Vagina (tissue), 2 donors: ENCODE measurements at regions not wholly inside any gene's neighbourhood (a gene's known extent, or its start where the extent isn't known, plus 50 kb on each side); places are given as distances from the start of the nearest gene placed in this dataset.

Experiments used
- DNase-seq, 2 donors: peaks; one replicate each; pipeline ENCODE4 v3.0.0-alpha.2; 2017; ENCODE audit errors: extremely low spot score in 2 of 2
- H3K27ac ChIP-seq: fragments of 200-600 bp; sonication (generic); one replicate; pipeline ENCODE4 v1.5.1; 2019
- H3K27me3 ChIP-seq: fragments of 200-600 bp; sonication (generic); one replicate; pipeline ENCODE4 v1.5.1; 2019
- H3K36me3 ChIP-seq, 2 donors: fragments of 200-600 bp; sonication (generic); one replicate each; pipeline ENCODE4 v1.5.1; 2017 to 2019
- H3K4me1 ChIP-seq: fragments of 200-600 bp; sonication (generic); one replicate; pipeline ENCODE4 v1.5.1; 2019
- H3K4me3 ChIP-seq, 2 donors: fragments of 200-600 bp; sonication (generic); 1 replicate in 1 of 2; 2 replicates in 1 of 2; pipeline ENCODE4 v1.5.1; 2016 to 2019
- H3K9me3 ChIP-seq: fragments of 200-600 bp; sonication (generic); one replicate; pipeline ENCODE4 v1.5.1; 2019
- POLR2A ChIP-seq, 2 donors: fragments of 450-650 bp; IDR thresholded peaks; one replicate each; pipeline ENCODE4 v1.6.1; 2017; ENCODE audit warnings: antibody characterized with exemption in 2 of 2, mild to moderate bottlenecking in 2 of 2, moderate library complexity in 2 of 2
- POLR2AphosphoS5 ChIP-seq, 2 donors: sonication (generic); formaldehyde crosslinking; IDR thresholded peaks; one replicate each; pipeline ENCODE4 v1.9.0; 2017; ENCODE audit warnings: antibody characterized with exemption in 2 of 2, mild to moderate bottlenecking in 2 of 2, low read depth in 1 of 2; ENCODE audit not compliant: insufficient read depth in 1 of 2
- intact Hi-C: fragments of 100-400 bp; cut with DNase I; formaldehyde crosslinking; loops from one replicate; pipeline ENCODE4 v1.15.1; 2023
- TF ChIP-seq, protein P1 (sequence below), 3 experiments: fragments of 450-650 bp in 2 of 3; fragments of 200-600 bp in 1 of 3; sonication (generic) in 1 of 3; IDR thresholded peaks; one replicate each; pipeline ENCODE4 v1.5.1; 2017 to 2019; ENCODE audit warnings: antibody characterized with exemption in 3 of 3, mild to moderate bottlenecking in 2 of 3, moderate library complexity in 2 of 3

DNA sequence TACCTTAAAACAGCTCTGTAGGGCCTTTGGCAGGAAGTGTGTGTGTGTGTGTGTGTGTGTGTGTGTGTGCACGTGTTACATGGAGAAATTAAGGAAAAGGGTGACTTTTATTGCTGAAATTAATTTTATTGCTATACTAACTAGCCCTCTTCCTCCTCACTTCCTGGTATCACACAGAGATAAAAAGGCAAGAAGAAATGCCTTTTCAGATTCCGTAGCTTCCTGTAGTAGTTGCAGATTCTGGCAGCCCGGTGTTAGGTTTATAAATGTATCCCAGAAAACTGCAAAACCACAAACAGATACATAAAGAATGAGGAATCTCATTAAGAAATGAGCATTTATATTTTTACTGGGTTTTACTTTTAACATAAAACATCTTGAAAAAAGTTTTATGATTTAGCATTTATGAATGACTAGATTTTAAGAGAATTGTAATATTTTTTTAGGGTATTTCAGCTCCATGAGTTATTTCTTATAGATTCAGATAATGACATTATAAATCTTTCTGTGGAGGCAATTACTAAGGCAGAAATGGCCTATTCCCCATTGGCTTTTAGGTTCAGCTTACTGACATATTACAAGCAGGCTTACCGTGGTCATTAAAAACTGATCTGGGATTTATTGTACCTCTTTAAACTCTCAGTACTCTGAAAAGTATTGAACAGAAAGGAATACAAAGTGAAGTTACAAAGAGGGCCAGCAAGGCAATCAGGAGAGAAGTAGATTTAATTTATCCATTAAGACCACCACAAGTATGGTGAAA is 249.1 kb upstream of the TSHZ2 start:
- no peaks in the 10 kb centered on the region for H3K9me3 ChIP-seq
- no peak for DNase-seq
- H3K27me3 ChIP-seq: no peaks in the 10 kb centered on the region
- TF ChIP-seq POLR2A (IDR thresholded peaks at IDR 0.05): no peak
- TF ChIP-seq, protein P1, sequence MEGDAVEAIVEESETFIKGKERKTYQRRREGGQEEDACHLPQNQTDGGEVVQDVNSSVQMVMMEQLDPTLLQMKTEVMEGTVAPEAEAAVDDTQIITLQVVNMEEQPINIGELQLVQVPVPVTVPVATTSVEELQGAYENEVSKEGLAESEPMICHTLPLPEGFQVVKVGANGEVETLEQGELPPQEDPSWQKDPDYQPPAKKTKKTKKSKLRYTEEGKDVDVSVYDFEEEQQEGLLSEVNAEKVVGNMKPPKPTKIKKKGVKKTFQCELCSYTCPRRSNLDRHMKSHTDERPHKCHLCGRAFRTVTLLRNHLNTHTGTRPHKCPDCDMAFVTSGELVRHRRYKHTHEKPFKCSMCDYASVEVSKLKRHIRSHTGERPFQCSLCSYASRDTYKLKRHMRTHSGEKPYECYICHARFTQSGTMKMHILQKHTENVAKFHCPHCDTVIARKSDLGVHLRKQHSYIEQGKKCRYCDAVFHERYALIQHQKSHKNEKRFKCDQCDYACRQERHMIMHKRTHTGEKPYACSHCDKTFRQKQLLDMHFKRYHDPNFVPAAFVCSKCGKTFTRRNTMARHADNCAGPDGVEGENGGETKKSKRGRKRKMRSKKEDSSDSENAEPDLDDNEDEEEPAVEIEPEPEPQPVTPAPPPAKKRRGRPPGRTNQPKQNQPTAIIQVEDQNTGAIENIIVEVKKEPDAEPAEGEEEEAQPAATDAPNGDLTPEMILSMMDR (IDR thresholded peaks at IDR 0.05): no peak
- no peak for TF ChIP-seq POLR2AphosphoS5 (IDR thresholded peaks at IDR 0.05; ENCODE audit: insufficient read depth in 1 of 2, low read depth in 1 of 2)
- intact Hi-C loops: no loop called here
- H3K4me1 ChIP-seq: no peaks in the 10 kb centered on the region
- H3K4me3 ChIP-seq: no peak overlapping the region
- H3K36me3 ChIP-seq: no peaks in the 10 kb centered on the region
- no peak overlapping the region for H3K27ac ChIP-seq

DNA sequence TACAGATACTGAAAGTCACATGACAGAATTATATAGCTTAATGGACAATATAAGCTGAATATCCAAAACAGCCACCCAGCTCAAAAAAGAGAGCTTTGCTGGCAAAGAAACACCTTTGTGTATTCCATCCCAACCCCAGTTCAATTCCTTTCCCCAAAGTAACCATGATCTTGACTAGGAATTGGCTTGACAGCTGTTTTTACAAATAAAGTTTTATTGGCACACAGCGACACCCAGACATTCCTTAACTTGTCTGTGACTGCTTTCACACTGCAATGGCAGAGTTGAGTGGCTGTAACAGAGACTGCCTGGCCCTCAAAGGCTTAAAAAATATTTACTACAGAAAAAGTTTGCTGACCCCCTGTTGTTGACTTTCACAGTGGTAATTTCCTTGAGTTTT is 264.0 kb upstream of the TSHZ2 start:
- Histone ChIP-seq H3K4me3 (no peak overlapping the region), H3K27me3 (no peaks in the 10 kb centered on the region), H3K9me3 (no peaks in the 10 kb centered on the region), H3K36me3 (no peaks in the 10 kb centered on the region), H3K27ac (no peak overlapping the region), H3K4me1 (no peaks in the 10 kb centered on the region)
- intact Hi-C loops: no loop called here
- DNase-seq: no peak
- TF ChIP-seq POLR2AphosphoS5 (IDR thresholded peaks at IDR 0.05; ENCODE audit: insufficient read depth in 1 of 2, low read depth in 1 of 2) (no peak), POLR2A (IDR thresholded peaks at IDR 0.05) (no peak)
- TF ChIP-seq, protein P1 (IDR thresholded peaks at IDR 0.05): no peak

DNA sequence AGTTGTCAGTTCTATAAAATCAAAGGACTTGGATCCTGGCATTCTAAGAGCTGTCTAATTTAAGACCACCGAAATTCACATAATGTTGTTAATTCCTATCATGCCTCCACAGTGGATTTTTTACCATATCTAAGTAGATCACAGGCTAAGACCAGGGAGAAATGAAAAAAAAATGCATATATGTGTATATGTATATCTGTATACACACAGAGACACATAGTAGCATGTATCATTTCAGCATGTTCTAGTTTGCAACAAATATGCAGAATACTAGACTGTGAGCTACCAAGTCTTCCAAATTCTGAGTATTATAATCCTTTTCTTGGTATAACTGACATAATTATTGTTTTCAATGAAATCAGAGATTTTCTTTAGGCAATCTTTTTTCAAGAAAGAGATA is 267.6 kb upstream of the TSHZ2 start:
- TF ChIP-seq POLR2AphosphoS5 (IDR thresholded peaks at IDR 0.05; ENCODE audit: insufficient read depth in 1 of 2, low read depth in 1 of 2): no peak
- TF ChIP-seq, protein P1 (IDR thresholded peaks at IDR 0.05): no peak
- TF ChIP-seq POLR2A (IDR thresholded peaks at IDR 0.05): no peak
- Histone ChIP-seq H3K4me3 (no peak overlapping the region), H3K9me3 (no peaks in the 10 kb centered on the region), H3K36me3 (no peaks in the 10 kb centered on the region), H3K27ac (no peak overlapping the region), H3K4me1 (no peaks in the 10 kb centered on the region), H3K27me3 (no peaks in the 10 kb centered on the region)
- no peak for DNase-seq
- intact Hi-C loops: no loop called here

DNA sequence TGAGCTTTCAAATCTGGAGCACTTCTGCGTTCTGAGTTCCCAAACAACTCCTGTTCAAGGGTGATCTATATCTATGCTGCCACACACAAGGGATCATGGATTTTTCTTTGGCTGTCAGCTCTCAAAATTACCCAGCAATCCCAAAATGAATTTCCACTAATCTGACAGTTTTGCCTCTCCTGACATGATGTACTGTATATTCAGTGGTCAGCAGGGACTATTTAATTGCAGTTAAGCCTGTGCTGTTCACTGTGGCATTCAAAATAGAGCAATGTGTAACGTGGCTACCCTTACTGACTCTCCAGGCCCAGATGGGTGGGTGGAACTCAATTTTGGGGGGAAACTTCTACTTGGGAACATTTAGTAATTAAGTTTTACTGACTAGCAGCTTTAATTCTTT is 283.8 kb upstream of the TSHZ2 start:
- no peaks in the 10 kb centered on the region for H3K27me3 ChIP-seq
- intact Hi-C loops: no loop called here
- H3K36me3 ChIP-seq: no peaks in the 10 kb centered on the region
- no peak overlapping the region for H3K27ac ChIP-seq
- no peaks in the 10 kb centered on the region for H3K9me3 ChIP-seq
- TF ChIP-seq POLR2A (IDR thresholded peaks at IDR 0.05): no peak
- TF ChIP-seq, protein P1 (IDR thresholded peaks at IDR 0.05): no peak
- no peak for TF ChIP-seq POLR2AphosphoS5 (IDR thresholded peaks at IDR 0.05; ENCODE audit: insufficient read depth in 1 of 2, low read depth in 1 of 2)
- H3K4me1 ChIP-seq: no peaks in the 10 kb centered on the region
- no peak for DNase-seq
- H3K4me3 ChIP-seq: no peak overlapping the region

DNA sequence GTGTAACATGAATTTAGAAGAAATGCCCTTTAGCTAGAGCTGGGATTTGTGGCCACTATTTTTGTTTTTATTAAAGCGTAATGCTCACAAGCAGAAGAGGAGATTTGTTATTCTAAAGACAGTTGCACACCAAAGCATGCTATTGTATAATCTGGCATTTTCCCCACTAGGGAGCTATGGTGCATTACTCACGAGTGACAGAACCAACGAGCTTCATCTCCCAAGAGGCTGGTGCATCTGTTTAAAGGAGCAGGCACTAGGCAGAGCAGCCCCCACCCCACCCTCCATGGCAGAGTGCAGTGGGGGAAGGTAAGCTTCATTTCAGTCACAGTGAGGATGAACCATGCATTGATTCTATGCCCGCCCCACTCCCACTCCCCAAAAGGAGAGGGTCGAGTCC is 287.3 kb upstream of the TSHZ2 start:
- Histone ChIP-seq H3K9me3 (no peaks in the 10 kb centered on the region), H3K36me3 (no peaks in the 10 kb centered on the region), H3K4me3 (no peak overlapping the region), H3K4me1 (no peaks in the 10 kb centered on the region), H3K27me3 (no peaks in the 10 kb centered on the region), H3K27ac (no peak overlapping the region)
- DNase-seq: no peak
- intact Hi-C loops: no loop called here
- TF ChIP-seq POLR2AphosphoS5 (IDR thresholded peaks at IDR 0.05; ENCODE audit: insufficient read depth in 1 of 2, low read depth in 1 of 2) (no peak), POLR2A (IDR thresholded peaks at IDR 0.05) (no peak)
- TF ChIP-seq, protein P1 (IDR thresholded peaks at IDR 0.05): no peak
